Peyer's patch (tissue), 4 donors: ENCODE measurements at regions not wholly inside any gene's neighbourhood (a gene's known extent, or its start where the extent isn't known, plus 50 kb on each side); places are given as distances from the start of the nearest gene placed in this dataset.

Experiments used
- CTCF ChIP-seq, 6 experiments: fragments of 450-650 bp in 4 of 6; fragments of 200-600 bp in 2 of 6; sonication (generic) in 1 of 6; IDR thresholded peaks; one replicate each; pipeline ENCODE4 v1.5.1; 2017 to 2019; ENCODE audit warnings: antibody characterized with exemption in 6 of 6, mild to moderate bottlenecking in 3 of 6, moderate library complexity in 1 of 6
- POLR2A ChIP-seq, 2 donors: fragments of 450-650 bp; IDR thresholded peaks; one replicate each; pipeline ENCODE4 v1.5.1; 2017; ENCODE audit warnings: antibody characterized with exemption in 2 of 2, mild to moderate bottlenecking in 2 of 2, moderate library complexity in 2 of 2

GRCh38 chr22:49398646-49399045 is 429.0 kb downstream of the BRD1 start:
- no peak for TF ChIP-seq CTCF (IDR thresholded peaks at IDR 0.05)
- TF ChIP-seq POLR2A (IDR thresholded peaks at IDR 0.05) = no peak
